Endothelial cell of umbilical vein (primary cell): ENCODE measurements at regions not wholly inside any gene's neighbourhood (a gene's known extent, or its start where the extent isn't known, plus 50 kb on each side); places are given as distances from the start of the nearest gene placed in this dataset.

ENCODE experiments used
- BruUV-seq: library from RNA; stranded (reverse); fragments of 400-500 nt; replicated peaks from 2 replicates; lab custom pipeline; 2021; lab: Mats Ljungman, UMichigan
- CTCF ChIA-PET: fragments of 300-600, 350-600 bp; sonication (Branson Sonifier 250); formaldehyde crosslinking; loops from one replicate; lab custom pipeline; 2021; ENCODE audit warnings: antibody characterized with exemption, inconsistent platforms; lab: Charles Lee
- POLR2A ChIA-PET: fragments of 300-600, 350-600 bp; sonication (Branson Sonifier 250); formaldehyde crosslinking; loops from one replicate; lab custom pipeline; 2021; ENCODE audit warnings: antibody characterized with exemption, inconsistent platforms; lab: Charles Lee
- DNase-seq: peaks from one replicate; pipeline ENCODE4 v3.0.0-alpha.2; 2011; ENCODE audit warnings: low read depth, low spot score
- FAIRE-seq: peaks from 2 replicates; lab custom pipeline; 2011; peaks lifted over from hg19 to GRCh38; lab: Jason Lieb, UNC
- H2AFZ ChIP-seq: 2 replicates; pipeline ENCODE4 v1.6.0; 2012; ENCODE audit warnings: low read depth, low read length, control low read depth, inconsistent platforms
- H3K27ac ChIP-seq: 2 replicates; pipeline ENCODE4 v1.5.1; 2011; ENCODE audit warnings: low read depth, mild to moderate bottlenecking, control low read depth, low read length, moderate library complexity; ENCODE audit not compliant: insufficient read depth
- H3K27me3 ChIP-seq, 2 experiments: 2 replicates each; pipeline versions ENCODE4 v1.6.0 to v1.6.1; 2011; ENCODE audit warnings: low read length in 2 of 2, mixed read lengths in 1 of 2; ENCODE audit not compliant: control insufficient read depth in 2 of 2, insufficient read depth in 2 of 2
- H3K36me3 ChIP-seq, 2 experiments: 2 replicates in 1 of 2; 3 replicates in 1 of 2; pipeline ENCODE4 v1.5.1; 2011; ENCODE audit warnings: low read length in 2 of 2, mild to moderate bottlenecking in 1 of 2, moderate library complexity in 1 of 2; ENCODE audit not compliant: control insufficient read depth in 2 of 2, insufficient read depth in 2 of 2; ENCODE audit errors: extremely low read depth in 1 of 2
- H3K4me1 ChIP-seq: 3 replicates; pipeline ENCODE4 v1.5.1; 2011; ENCODE audit warnings: mild to moderate bottlenecking, low read length; ENCODE audit not compliant: control insufficient read depth, insufficient read depth; ENCODE audit errors: extremely low read depth
- H3K4me2 ChIP-seq: 2 replicates; pipeline ENCODE4 v1.6.1; 2011; ENCODE audit warnings: low read length, control low read depth, mixed read lengths; ENCODE audit not compliant: insufficient read depth
- H3K4me3 ChIP-seq, 3 experiments: fragments of 200-600 bp in 1 of 3; sonication (generic), shearing (Covaris generic) in 1 of 3; replicated peaks in 1 of 3; 2 replicates each; pipeline ENCODE4 v1.5.1; 2011 to 2016; ENCODE audit warnings: control low read depth in 3 of 3, low read length in 3 of 3, mild to moderate bottlenecking in 2 of 3, inconsistent platforms in 1 of 3, low read depth in 1 of 3, moderate library complexity in 1 of 3; ENCODE audit not compliant: insufficient read depth in 1 of 3
- H3K79me2 ChIP-seq: 2 replicates; pipeline ENCODE4 v1.6.0; 2012; ENCODE audit warnings: low read length, inconsistent platforms; ENCODE audit not compliant: control insufficient read depth, insufficient read depth
- H3K9ac ChIP-seq: replicated peaks from 2 replicates; pipeline ENCODE3; 2011; ENCODE audit warnings: low read length, control low read depth; ENCODE audit not compliant: insufficient read depth; ENCODE audit errors: extremely low read depth
- H3K9me1 ChIP-seq: replicated peaks from 3 replicates; pipeline ENCODE4 v1.6.0; 2011; ENCODE audit warnings: mild to moderate bottlenecking, low read length; ENCODE audit not compliant: control insufficient read depth, insufficient read depth; ENCODE audit errors: extremely low read depth
- H3K9me3 ChIP-seq: replicated peaks from 2 replicates; pipeline ENCODE4 v1.5.1; 2012; ENCODE audit warnings: low read length, inconsistent platforms; ENCODE audit not compliant: control insufficient read depth, insufficient read depth
- H4K20me1 ChIP-seq: replicated peaks from 2 replicates; pipeline ENCODE3; 2011; ENCODE audit warnings: mild to moderate bottlenecking, low read length; ENCODE audit not compliant: control insufficient read depth, insufficient read depth; ENCODE audit errors: extremely low read depth
- EZH2 ChIP-seq: IDR thresholded peaks from 2 replicates; pipeline ENCODE4 v1.6.1; 2012; ENCODE audit warnings: borderline replicate concordance, low read depth, mild to moderate bottlenecking, moderate library complexity, low read length, inconsistent platforms; ENCODE audit not compliant: severe bottlenecking
- FOS ChIP-seq: IDR thresholded peaks from 2 replicates; pipeline ENCODE4 v1.6.1; 2011; ENCODE audit warnings: mild to moderate bottlenecking, low read length, moderate library complexity, borderline replicate concordance; ENCODE audit not compliant: insufficient read depth
- GATA2 ChIP-seq: IDR thresholded peaks from 2 replicates; pipeline ENCODE4 v1.7.0; 2011; ENCODE audit warnings: low read depth, mild to moderate bottlenecking, moderate library complexity, mixed read lengths, low read length; ENCODE audit not compliant: insufficient read length, insufficient read depth
- JUN ChIP-seq: IDR thresholded peaks from 2 replicates; pipeline ENCODE4 v1.6.1; 2011; ENCODE audit warnings: borderline replicate concordance, low read depth; ENCODE audit not compliant: insufficient read length, insufficient read depth
- MYC ChIP-seq: IDR thresholded peaks from one replicate; pipeline ENCODE4 v1.6.1; 2011; ENCODE audit warnings: mild to moderate bottlenecking, low read depth, low read length
- POLR2A ChIP-seq: IDR thresholded peaks from 2 replicates; pipeline ENCODE4 v1.6.1; 2012; ENCODE audit warnings: low read depth, mild to moderate bottlenecking, control low read depth, low read length
- POLR2AphosphoS5 ChIP-seq: IDR thresholded peaks from 2 replicates; pipeline ENCODE4 v1.6.1; 2012; ENCODE audit warnings: low read depth, mild to moderate bottlenecking, control low read depth, low read length, moderate library complexity; ENCODE audit not compliant: insufficient read depth
- dilution Hi-C: fragments of 300-500 bp; cut with MboI; formaldehyde crosslinking; loops from one replicate; pipeline ENCODE4 v1.15.0; 2019; ENCODE audit warnings: low sequenced_read_pairs; ENCODE audit not compliant: extremely low pct_ligation_motif_present
- intact Hi-C: fragments of 100-400 bp; cut with micrococcal nuclease; formaldehyde crosslinking; loops from one replicate; pipeline ENCODE4 v1.10.0; 2022
- TF ChIP-seq, protein P1 (sequence below): IDR thresholded peaks from 2 replicates; pipeline ENCODE4 v1.6.1; 2011; ENCODE audit not compliant: insufficient read depth, insufficient read length
- TF ChIP-seq, protein P2 (sequence below), 2 donors: IDR thresholded peaks; 1 replicate in 1 of 2; 2 replicates in 1 of 2; pipeline ENCODE4 v1.5.1; 2011; ENCODE audit warnings: low read length in 2 of 2, mild to moderate bottlenecking in 2 of 2, moderate library complexity in 2 of 2, control low read depth in 1 of 2, inconsistent platforms in 1 of 2, low read depth in 1 of 2; ENCODE audit not compliant: insufficient read depth in 1 of 2; ENCODE audit errors: extremely low read depth in 1 of 2

DNA sequence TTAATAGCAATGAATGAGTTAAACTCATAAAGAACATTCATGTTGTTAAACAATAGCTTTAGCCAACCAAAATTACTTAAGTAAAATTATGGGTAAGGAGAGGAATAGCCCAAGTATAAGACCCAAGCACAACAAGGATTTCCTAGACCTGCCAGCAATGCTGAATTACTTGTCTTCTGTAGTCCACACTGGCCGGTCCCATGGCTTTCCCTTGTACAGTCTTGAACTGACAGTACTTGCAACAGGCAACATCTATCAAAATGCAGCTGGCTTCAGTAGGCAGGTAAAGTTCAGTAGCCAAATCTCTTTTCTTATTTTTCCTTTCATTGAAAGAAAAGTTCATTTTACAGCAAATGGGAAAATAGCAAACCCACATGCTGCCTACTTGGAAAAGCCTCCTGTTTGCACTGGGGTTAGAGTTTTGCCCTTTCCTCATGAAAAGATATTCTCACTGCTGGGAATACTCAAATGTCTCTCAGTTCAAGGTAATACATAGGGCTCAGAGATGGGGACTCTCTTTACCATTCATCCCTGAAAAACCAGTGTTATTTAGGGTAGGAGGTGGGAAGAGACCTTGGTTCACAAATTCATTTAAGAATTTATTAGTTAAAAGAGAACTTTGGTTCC lies 222.8 kb downstream of the TTLL7 start:
- no peaks in the 10 kb centered on the region for H4K20me1 ChIP-seq
- ChIA-PET POLR2A (no interaction called here), CTCF (no interaction called here)
- no peak for FAIRE-seq
- no peak overlapping the region for H3K9ac ChIP-seq
- H3K4me3 ChIP-seq, result no peak overlapping the region
- dilution Hi-C loops (no loop called here), intact Hi-C loops (no loop called here)
- H3K27ac ChIP-seq, result no peak overlapping the region
- BruUV-seq, result no TSS peak
- peaks cover 0 to 6% of the 10 kb centered on the region in 2 experiments for H3K27me3 ChIP-seq
- no peak overlapping the region for H2AFZ ChIP-seq
- H3K36me3 ChIP-seq, result no peaks in the 10 kb centered on the region
- no peaks in the 10 kb centered on the region for H3K9me3 ChIP-seq
- DNase-seq, result no peak
- TF ChIP-seq, protein P1, sequence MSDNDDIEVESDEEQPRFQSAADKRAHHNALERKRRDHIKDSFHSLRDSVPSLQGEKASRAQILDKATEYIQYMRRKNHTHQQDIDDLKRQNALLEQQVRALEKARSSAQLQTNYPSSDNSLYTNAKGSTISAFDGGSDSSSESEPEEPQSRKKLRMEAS, result no peak
- TF ChIP-seq FOS (no peak), POLR2A (no peak), GATA2 (no peak), EZH2 (no peak), JUN (no peak), POLR2AphosphoS5 (no peak), MYC (no peak)
- TF ChIP-seq, protein P2, sequence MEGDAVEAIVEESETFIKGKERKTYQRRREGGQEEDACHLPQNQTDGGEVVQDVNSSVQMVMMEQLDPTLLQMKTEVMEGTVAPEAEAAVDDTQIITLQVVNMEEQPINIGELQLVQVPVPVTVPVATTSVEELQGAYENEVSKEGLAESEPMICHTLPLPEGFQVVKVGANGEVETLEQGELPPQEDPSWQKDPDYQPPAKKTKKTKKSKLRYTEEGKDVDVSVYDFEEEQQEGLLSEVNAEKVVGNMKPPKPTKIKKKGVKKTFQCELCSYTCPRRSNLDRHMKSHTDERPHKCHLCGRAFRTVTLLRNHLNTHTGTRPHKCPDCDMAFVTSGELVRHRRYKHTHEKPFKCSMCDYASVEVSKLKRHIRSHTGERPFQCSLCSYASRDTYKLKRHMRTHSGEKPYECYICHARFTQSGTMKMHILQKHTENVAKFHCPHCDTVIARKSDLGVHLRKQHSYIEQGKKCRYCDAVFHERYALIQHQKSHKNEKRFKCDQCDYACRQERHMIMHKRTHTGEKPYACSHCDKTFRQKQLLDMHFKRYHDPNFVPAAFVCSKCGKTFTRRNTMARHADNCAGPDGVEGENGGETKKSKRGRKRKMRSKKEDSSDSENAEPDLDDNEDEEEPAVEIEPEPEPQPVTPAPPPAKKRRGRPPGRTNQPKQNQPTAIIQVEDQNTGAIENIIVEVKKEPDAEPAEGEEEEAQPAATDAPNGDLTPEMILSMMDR (IDR thresholded peaks at IDR 0.05; ENCODE audit: extremely low read depth in 1 of 2, insufficient read depth in 1 of 2, low read depth in 1 of 2, low read length in 2 of 2), result no peak
- no peaks in the 10 kb centered on the region for H3K9me1 ChIP-seq
- H3K79me2 ChIP-seq, result no peaks in the 10 kb centered on the region
- H3K4me2 ChIP-seq, result no peak overlapping the region
- H3K4me1 ChIP-seq, result no peaks in the 10 kb centered on the region
